GM19438 (cell line): ENCODE measurements at regions not wholly inside any gene's neighbourhood (a gene's known extent, or its start where the extent isn't known, plus 50 kb on each side); places are given as distances from the start of the nearest gene placed in this dataset.

ENCODE experiments used
- ATAC-seq: cut with Tn5 transposase; IDR thresholded peaks from one replicate; pipeline ENCODE4 v1.9.1; 2021; ENCODE audit warnings: low read depth; ENCODE audit not compliant: unreplicated experiment

DNA sequence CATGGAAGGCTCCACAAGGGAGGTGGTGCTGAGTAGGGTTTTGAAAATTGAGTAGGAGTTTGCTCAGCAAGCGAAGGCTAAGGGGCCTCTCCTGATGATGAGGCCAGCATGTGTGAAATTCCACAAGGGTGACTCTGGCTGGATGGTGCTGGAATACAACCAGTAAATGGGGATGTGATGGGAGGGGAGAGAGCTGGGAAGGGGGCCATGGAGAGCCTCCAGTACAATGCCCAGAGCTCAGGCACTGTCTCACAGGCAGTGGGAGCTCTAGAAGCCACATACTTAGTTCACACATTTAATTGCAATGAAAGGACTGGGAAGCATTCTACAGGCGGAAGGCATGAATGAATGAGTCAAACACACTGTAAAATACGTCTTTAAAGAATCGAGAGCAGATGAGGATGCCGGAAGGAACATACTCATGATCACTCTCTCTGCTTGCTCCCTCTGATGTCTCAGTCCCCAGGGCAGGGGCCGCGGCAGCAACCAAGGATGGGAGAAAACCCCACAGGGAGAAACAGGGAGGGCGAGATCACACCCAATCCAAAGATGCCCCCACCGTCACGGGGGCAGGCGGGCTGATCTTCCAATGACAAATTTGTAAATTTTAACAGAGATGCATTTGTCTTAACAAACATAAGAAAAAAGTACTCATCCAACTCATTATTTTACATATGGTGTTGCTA is 261.0 kb downstream of the NSG2 start:
- ATAC-seq: no peak

DNA sequence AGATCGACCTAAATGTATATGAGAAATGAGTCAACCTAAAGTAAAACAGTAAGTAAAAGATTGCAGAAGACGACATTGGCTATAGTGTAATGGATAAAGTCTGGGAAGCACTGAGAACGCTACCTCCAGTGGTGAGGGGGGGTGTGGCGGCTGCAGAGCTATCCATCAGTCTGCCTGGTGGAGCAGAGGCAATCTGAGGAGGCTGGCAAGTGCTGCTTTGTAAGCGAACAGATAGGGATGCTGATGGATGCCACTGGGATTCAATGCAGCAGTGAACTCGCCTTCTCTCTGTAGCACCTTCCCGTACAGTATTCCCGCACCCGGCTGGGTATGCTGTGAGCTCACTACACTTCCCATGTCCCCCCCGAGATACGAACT is 261.5 kb downstream of the NSG2 start:
- ATAC-seq: no peak

DNA sequence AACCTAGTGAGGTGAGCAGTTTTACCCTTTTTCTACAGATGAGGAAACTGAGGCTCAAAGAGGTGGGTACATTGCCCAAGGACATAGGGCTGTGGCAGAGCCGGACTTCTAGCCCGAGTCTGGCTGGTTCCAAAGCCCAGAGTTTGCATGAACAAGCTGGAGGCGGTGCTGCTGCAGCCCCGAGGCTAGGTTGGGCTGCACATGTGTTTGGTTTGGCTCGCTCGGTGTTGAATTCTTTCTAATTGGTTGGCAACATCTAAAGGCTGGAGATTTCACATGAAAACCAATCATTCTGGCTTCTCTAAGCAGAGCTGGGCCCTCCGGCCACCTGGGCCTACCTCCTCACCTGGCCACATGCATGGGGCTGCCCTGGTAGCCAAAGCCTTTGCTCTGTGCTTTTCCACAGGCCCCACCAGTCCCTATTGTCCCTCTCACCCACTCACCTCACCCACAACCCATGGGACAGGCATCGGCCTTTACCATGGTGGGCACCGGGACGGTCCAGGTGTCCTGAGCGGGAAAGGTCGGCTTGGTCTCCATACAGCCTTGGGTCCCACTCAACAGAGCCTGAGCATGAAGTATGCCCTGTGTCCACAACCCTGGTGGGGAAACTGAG is 262.3 kb downstream of the NSG2 start:
- ATAC-seq: no peak

DNA sequence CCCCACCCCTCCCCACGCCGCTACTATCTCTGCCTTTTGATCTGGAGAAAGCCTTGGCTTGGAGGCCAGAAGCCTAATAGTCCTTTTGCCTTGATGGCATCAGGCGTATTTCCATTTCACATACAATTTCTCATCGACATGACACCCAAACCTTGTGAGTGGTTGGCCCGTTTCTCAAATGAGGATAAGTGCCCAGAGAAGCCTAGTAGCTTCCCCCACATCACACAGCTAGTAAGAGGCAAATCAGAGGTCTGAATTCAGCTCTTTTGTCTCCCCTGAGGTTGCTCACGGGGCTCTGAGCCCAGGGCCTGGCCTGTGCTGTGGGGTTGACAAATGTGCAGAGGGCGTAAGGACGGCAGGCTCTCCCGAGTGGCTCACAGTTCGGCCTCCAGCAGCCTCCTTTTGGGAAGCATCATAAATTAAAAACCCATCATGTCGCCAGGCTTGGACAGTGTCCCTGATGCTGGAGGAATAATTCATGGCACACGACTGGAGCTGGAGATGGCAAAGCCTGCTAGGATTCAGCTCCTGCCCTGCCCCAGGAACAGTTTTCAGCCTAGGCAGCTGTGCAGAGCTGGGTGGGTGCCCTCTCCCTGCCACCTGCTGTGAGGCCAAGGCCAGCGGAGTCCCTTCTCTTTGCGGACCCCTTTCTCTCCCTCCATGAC is 263.8 kb downstream of the NSG2 start:
- no peak for ATAC-seq

DNA sequence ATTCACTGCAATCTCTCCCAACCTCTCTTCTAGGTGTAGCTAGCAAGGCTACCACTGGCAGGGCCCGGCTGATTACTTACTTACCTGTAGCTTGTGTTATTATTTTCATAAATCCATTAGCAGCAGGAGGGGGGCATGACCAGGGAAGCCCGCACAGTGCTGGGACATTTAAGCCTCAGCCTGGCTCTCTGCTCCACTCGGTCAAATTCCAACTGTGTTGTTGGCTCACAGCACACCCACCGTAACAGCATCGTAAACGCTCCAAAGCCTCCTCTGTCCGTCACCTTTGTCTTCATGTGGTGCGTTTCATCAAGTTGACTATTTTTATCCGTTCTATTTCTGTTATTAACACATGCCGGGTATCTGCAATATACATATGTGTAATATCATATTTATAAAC is 264.7 kb downstream of the NSG2 start:
- ATAC-seq: no peak

DNA sequence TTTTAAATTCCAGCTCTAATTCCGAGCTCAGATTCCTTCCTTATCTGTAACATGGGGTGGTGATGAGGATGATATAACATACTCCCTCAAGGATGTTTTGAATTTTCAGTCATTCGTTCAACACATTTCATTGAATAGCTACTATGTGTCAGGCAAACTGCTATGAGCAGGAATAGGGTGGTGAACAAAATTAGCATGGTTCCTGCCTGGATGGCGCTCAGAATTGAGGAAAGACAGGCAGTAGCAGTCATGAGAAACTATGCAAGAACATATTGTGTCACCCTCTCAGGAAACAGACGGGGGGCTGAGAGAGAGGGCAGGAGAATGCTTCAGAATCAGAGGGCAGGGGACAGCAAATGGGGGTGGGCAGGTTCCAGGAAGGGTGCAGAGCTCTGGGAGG is 265.2 kb downstream of the NSG2 start:
- ATAC-seq: no peak

DNA sequence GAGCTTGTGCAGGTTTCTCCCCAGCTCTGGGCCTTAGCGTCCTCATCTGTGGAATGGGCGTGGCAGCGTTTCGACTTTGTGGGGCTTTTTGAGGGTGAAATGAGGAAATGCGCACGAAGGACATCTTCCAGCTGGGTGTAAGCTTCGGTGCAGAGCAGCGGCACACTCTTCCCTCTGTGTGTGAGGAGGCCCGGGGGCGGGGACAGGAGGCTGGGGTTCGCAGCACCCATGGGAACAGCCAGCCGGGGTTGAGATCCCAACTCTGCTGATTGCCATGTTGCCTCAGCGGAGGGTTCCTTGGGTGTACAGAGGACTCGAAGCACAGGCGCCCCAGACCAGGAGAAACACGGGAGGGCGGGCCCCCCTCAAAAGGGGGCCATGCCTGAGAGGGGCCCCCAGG is 265.6 kb downstream of the NSG2 start:
- ATAC-seq: no peak

DNA sequence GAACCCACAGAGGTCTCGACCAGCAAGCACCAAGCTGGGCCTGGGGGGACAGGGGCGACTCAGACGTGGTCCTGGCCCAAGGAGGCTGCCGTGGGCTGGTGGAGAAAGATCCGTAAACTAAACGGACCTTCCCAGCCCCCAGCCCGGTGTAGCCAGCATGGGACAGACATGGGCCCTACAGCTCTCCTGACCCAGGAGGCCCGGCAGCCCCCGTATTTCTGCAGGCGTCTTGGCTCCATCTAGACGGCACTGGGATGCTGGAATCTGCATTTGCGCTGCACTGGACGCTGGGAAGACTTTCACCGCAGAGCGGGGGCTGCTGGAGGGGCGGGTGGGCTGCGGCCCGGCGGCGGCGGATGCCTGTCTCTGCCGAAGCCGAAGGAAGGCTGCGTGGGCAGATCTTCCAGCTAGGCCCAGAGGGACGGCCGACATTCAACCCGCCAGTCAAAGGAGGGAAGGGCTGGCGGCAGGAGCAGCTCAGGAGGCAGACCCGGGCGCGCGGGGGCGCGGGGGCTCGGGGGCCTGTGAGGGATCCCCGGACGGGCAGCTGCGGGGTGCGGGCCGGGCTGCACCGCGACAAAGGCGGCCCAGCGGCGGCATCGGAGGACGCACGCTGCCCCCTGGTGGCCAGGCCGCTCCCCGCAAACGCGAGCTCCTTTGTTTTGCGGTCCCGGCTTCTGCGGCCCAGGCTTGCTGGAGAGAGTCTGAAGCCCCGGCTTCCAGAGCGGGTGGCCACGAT is 266.2 kb downstream of the NSG2 start:
- ATAC-seq: no peak

DNA sequence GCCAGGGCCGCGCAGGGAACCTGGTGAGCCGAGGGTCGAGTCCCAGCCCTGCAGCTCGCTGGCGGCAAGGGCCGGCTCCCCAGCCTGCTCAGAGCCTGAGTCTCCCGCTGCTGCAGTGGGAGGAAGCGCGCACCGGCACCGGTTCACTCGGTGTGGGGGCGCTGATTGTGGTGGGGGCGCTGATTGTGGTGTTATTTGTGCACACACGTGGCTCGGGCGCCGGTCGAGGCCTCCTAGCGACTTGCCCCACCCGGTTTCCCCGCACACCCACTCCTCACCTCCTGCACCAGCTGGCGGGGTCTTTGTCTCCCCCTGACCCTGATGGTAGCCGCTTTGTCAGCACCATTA is 266.7 kb downstream of the NSG2 start:
- ATAC-seq: no peak

DNA sequence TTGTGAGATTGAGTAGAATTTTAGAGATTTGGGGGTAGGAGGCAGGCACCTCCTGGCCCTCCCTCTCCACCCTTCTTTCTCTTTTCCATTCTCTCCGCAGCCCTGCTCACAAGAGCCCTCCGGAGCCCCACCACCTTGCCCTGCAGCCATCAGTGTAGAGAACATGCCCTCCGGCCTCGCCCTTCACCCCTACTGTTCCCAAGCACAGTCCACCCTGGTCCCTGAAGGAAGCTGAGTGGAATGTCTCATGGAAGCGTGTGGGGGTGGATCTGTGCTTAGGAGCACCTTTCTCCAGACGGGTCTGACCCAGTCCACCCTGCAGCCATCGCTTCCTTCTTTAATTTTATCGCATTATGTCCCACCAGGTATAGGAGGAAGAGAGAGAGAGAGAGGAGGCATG is 267.1 kb downstream of the NSG2 start:
- no peak for ATAC-seq

DNA sequence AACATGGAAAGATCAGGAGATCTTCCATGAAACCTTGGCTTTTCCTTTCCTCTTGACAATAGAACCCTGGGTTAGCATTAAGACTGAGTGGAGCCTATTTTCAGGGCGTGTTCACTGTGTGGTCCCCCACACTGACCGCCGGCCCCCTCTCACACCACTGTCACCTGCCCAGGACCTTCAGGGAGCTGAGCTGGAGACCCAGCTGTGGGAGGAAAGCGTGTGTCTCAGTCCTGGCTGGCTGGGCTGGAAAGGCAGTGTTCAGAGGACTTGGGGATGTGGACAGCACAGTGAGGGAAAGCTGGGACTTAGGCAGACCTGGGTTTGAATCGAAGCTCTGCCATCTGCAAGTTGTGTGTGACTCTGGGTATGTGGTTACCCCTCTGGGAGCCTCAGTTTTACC is 268.1 kb downstream of the NSG2 start:
- ATAC-seq: no peak

DNA sequence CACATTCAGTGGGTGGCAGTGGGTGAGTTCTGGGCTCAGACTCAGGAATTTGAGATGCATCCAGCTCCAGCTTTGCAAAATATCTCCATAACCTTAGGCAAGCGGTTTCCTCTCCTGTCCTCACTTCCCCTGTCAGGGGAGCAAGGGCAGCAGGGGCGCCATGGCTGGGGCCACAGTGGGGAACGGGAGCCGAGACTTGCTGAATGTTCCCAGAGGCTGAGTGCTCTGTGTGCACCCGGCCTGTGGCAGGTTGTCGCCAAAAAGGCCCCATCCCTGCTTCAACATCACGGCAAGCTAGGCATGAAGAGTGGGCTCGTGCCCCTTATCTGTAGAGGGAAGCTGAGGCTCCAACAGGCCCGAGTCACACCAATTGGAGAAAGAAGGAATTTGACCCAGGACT is 268.8 kb downstream of the NSG2 start:
- no peak for ATAC-seq

DNA sequence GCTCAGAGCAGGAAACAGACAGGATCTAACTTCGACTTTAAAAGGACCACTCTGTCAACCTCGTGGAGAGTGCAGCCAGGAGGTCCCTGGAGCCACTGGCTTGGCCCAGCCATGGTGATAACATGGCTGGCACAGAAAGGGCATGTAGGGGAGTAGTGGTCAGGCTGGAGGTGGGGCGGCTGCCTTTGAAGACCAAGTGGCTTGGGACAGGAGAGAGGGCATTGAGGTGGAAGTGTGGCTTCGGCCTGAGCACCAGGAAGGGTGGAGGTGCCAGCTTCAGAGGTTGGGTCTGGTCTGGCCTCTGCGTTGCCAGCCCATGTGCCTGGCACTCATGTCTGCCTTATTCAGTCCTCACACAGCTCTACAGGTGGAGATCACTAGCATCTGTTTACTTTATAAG is 270.0 kb downstream of the NSG2 start:
- no peak for ATAC-seq

DNA sequence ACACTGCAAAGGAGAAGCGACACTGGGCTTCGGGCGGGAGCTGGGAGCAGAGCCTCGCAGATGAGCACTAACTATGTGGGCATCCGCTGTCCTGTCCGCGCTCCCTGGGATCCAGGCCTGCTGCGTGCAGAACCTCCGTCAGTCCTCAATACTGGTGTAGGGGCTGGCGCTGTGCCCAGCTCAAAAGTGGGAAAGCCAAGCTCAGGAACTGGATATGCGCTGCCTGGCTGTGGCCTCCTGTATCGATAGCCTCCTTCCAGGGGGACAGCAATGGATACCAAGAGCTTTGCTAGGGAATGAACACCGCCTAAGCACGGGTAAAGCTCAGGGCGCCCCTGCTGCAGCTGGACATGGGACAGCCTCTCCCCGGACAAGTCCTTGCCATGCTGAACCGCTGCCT is 270.4 kb downstream of the NSG2 start:
- no peak for ATAC-seq

DNA sequence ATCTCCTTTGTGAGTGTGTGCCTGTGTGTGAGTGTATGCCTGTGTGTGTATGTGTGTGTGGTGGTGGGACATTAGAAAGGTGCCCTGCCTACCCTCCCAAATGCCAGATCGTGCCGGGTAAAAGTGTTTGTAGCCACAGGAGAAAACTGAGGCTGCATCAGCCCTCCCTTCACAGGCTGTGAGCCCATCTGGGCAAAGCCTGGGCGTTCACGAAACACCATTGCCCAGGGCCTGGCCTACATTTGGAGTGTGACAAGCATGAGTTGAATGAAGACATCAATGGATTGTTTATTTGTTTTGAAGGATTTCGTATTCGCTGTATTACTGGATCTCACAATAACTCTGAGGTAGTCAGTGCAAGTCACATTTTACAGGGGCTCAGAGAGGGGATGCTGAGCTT is 270.8 kb downstream of the NSG2 start:
- ATAC-seq: no peak

DNA sequence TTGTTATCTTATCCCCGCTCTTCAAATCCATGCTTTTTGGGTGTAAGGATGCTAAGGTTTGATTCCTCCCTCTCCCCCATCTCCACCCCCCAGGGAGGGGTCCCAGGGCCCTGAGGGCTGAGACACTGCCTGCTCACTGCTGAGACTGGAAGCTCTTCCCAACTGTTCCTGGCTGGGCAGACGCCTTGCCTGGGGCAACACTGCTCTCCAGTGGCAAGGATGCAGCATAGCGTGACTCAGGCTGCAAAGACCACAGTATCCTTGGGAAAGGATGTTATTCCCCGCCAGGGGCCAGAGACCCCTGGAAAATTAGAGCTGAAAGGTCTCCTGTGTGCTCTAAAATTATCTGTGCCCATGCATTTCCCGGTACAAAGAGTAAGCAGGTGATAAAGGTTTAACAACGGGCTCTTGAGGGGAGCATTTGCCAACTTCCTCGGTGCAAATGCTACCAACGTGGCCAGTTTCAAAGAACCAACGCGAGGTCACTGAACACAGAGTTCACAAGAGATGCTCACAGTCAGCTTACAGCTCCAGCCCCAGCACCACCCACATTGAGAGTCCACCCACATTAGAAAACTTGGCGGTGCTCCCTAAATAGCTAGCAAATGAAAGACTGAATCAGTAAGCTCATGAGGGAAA is 271.9 kb downstream of the NSG2 start:
- no peak for ATAC-seq

DNA sequence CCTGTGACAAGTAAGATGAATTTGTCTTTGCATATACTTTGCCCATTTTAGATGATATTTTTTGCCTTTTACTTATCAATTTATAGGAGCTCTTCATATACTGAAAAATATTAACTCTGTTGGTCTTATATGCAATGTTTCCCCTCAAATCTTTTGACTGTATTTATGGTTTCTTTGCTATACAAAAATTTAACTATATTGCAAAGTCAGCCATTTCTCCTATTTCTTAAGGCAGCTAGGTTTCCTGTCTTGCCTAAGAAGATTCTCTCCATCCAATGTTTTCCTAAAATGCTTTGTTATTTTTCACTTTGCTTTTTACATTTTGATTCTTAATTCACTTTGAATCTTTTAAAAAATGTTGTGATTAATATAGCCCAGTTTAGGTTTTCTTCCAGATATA is 273.1 kb downstream of the NSG2 start:
- ATAC-seq: no peak

DNA sequence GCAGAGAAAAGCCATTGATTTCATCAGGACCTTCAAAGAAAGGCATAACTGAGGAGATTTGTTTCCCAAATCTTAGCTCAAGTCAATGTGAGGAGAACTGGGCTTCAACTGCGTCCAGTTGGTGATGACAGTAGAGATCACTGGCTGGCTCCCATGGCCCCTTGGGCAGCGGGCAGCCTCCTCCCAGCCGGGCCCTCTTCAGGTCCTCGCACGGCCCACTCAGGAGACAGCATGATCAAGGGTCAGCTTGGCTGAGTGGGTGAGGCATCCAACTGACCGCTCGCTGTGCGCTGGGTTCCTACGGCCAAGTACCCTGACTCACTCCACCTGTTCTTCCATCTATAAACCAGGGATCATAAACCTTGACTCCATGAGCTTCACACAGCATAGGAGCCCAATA is 274.0 kb downstream of the NSG2 start:
- no peak for ATAC-seq

DNA sequence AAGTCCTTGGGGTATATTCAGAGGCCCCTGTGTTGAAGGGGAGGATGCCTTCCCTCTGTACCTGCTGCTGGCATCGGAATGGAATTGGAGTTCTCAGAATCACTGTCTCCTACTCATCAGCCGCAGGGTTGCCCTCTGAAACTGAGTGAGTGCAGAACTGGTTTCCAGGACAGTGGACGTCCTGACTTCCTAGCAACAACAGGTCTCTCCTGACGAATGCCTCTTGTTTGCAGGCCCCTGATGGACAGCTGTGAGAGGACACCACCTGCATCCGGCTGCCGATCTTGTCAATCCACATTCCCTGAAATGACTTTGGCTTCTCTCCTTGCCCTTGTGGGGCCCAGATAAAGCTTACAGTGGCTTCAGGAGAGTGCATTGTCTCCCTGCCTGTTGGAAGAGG is 274.5 kb downstream of the NSG2 start:
- no peak for ATAC-seq

DNA sequence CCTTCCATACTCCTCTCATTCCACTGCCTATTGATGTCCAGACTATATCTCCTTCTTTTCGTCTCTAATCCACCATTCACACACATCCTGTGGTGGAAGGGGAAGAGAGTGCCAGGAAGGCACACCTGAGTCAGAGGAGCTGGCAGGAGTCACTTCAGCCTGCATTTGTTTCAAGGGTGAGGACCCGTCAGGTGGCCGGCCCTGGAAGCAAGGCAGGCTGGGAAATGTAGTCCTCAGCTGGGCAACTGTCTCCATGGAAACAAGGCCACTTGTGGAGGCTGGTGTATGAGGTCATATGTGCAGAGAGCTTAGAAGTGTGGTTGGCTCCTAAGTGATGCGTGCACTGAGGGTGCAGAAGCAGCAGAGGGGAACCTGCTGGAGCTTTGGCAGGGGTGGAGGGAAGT is 278.4 kb downstream of the NSG2 start:
- ATAC-seq: no peak

DNA sequence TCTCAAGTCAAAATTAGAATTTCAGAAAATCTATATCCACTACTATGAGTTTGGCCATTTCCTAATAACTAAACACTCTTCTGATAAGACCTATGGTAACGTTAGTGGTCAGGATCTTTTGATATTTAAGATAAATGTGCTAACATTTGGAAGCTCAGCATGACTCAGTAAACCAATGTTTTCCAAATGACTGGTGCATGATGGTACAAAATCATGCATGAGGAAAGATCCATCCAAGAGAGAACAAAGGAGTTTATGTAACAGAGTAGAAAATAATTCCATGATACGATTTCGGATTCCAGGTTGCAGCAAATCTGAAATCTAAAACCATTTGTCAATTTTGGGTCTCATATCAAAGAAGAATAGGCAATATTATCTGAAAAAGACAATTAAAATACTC is 279.2 kb downstream of the NSG2 start:
- ATAC-seq: no peak
